ENCODE measurements at regions not wholly inside any gene's neighbourhood (a gene's known extent, or its start where the extent isn't known, plus 50 kb on each side); places are given as distances from the start of the nearest gene placed in this dataset.
"Not testable (repeated sequence)": the region's sequence is repeated elsewhere in the genome, so short reads cannot be mapped to it uniquely, and the experiment has no call there.

- no peaks in the 10 kb centered on the region for H3K36me3 Mint-ChIP-seq (ENCODE audit: low read depth)
- ATAC-seq (replicated peaks): peak; percentile 89
- H3K27ac Mint-ChIP-seq: peak overlapping the region; percentile 67
- peaks cover 8% of the 10 kb centered on the region for H3K9me3 Mint-ChIP-seq
- H3K4me3 Mint-ChIP-seq: no peak overlapping the region
- peaks cover 15% of the 10 kb centered on the region for H3K27me3 Mint-ChIP-seq
- peaks cover 4% of the 10 kb centered on the region for H3K4me1 Mint-ChIP-seq
Observed at GRCh38 chr4:154164931-154165839, 326.4 kb downstream of the DCHS2 start.

GRCh38 chr4:154160519-154161301 lies 330.9 kb downstream of the DCHS2 start:
- Mint-ChIP-seq H3K27ac (no peak overlapping the region), H3K4me3 (no peak overlapping the region), H3K36me3 (ENCODE audit: low read depth) (no peaks in the 10 kb centered on the region), H3K4me1 (peaks cover 4% of the 10 kb centered on the region), H3K9me3 (peaks cover 4% of the 10 kb centered on the region), H3K27me3 (peaks cover 25% of the 10 kb centered on the region)
- ATAC-seq (replicated peaks): no peak

GRCh38 chr4:154158361-154159155 lies 333.0 kb downstream of the DCHS2 start:
- Mint-ChIP-seq H3K27me3 (peaks cover 21% of the 10 kb centered on the region), H3K27ac (no peak overlapping the region), H3K36me3 (ENCODE audit: low read depth) (no peaks in the 10 kb centered on the region), H3K4me1 (no peaks in the 10 kb centered on the region), H3K9me3 (no peaks in the 10 kb centered on the region), H3K4me3 (no peak overlapping the region)
- ATAC-seq (replicated peaks): no peak

- H3K36me3 Mint-ChIP-seq (ENCODE audit: low read depth): no peaks in the 10 kb centered on the region
- no peaks in the 10 kb centered on the region for H3K4me1 Mint-ChIP-seq
Observed at GRCh38 chr4:154152546-154152945, 339.1 kb downstream of the DCHS2 start.

GRCh38 chr4:154149236-154149635 lies 342.4 kb downstream of the DCHS2 start:
- H3K4me1 Mint-ChIP-seq; ATAC-seq (replicated peaks); H3K9me3 Mint-ChIP-seq; H3K27ac Mint-ChIP-seq; H3K36me3 Mint-ChIP-seq (ENCODE audit: low read depth); H3K4me3 Mint-ChIP-seq; H3K27me3 Mint-ChIP-seq: not testable (repeated sequence)

More at GRCh38 chr4:154152546-154152945, 339.1 kb downstream of the DCHS2 start:
- Mint-ChIP-seq H3K4me3 (no peak overlapping the region), H3K27ac (no peak overlapping the region), H3K9me3 (no peaks in the 10 kb centered on the region), H3K27me3 (peaks cover 2% of the 10 kb centered on the region)
- no peak for ATAC-seq (replicated peaks)

DNA sequence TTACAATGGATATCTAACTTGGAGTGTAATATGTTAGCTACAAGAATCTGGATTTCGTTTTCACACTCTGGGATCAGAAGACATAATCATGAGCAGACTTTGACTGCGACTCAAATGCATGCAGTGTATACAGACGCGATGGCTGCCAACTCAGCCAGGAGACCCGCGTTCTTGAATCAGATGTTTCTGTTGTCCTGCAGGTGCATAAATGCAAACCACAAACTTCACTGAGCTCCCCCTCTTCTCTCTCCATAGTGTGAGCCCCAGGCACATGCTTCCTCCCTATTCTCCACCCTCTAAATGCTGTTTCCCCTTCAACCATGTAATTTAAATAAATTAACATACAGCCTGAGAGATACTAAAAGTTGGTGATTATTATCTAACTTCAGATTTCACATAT lies 347.9 kb downstream of the DCHS2 start:
- H3K4me1 Mint-ChIP-seq: no peaks in the 10 kb centered on the region
- H3K36me3 Mint-ChIP-seq (ENCODE audit: low read depth): no peaks in the 10 kb centered on the region
- no peak overlapping the region for H3K27ac Mint-ChIP-seq
- ATAC-seq (replicated peaks): no peak
- no peaks in the 10 kb centered on the region for H3K27me3 Mint-ChIP-seq
- H3K9me3 Mint-ChIP-seq: no peaks in the 10 kb centered on the region
- H3K4me3 Mint-ChIP-seq: no peak overlapping the region

- Mint-ChIP-seq H3K9me3 (no peaks in the 10 kb centered on the region), H3K36me3 (ENCODE audit: low read depth) (no peaks in the 10 kb centered on the region), H3K27ac (no peak overlapping the region), H3K4me3 (no peak overlapping the region), H3K4me1 (no peaks in the 10 kb centered on the region), H3K27me3 (no peaks in the 10 kb centered on the region)
- ATAC-seq (replicated peaks): no peak
Observed at GRCh38 chr4:154142664-154143063, 348.9 kb downstream of the DCHS2 start.

DNA sequence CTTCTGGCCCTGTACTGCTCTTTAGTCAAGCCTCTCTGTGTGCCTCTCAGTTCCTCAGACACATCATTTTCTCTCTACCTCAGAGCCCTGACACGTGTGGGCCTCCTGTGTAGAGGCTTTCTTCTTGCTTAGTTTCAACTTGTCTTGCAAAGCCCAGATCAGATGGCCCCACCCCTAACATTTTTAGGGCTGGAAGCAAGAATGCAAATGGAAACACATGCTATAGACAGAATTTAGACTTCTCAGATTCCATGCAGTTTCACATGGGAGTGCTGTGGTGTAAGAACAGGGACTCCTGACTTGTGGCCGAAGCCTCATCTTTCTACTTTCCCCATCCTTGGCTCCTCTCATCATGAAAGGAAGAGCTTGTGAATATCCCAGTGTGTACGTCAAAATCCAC lies 350.7 kb downstream of the DCHS2 start:
- no peak for ATAC-seq (replicated peaks)
- H3K27me3 Mint-ChIP-seq: no peaks in the 10 kb centered on the region
- H3K4me3 Mint-ChIP-seq: no peak overlapping the region
- no peak overlapping the region for H3K27ac Mint-ChIP-seq
- H3K36me3 Mint-ChIP-seq (ENCODE audit: low read depth): no peaks in the 10 kb centered on the region
- no peaks in the 10 kb centered on the region for H3K9me3 Mint-ChIP-seq
- H3K4me1 Mint-ChIP-seq: no peaks in the 10 kb centered on the region

- H3K4me3 Mint-ChIP-seq: no peak overlapping the region
- H3K4me1 Mint-ChIP-seq: no peaks in the 10 kb centered on the region
- no peak overlapping the region for H3K27ac Mint-ChIP-seq
- H3K27me3 Mint-ChIP-seq: no peaks in the 10 kb centered on the region
- no peaks in the 10 kb centered on the region for H3K36me3 Mint-ChIP-seq (ENCODE audit: low read depth)
- no peak for ATAC-seq (replicated peaks)
- H3K9me3 Mint-ChIP-seq: no peaks in the 10 kb centered on the region
Observed at GRCh38 chr4:154137320-154137905, 348.5 kb upstream of the SFRP2 start.

- ATAC-seq (replicated peaks): no peak
- Mint-ChIP-seq H3K27me3 (no peaks in the 10 kb centered on the region), H3K27ac (no peak overlapping the region), H3K9me3 (no peaks in the 10 kb centered on the region), H3K4me3 (no peak overlapping the region), H3K36me3 (ENCODE audit: low read depth) (no peaks in the 10 kb centered on the region), H3K4me1 (no peaks in the 10 kb centered on the region)
Observed at GRCh38 chr4:154135576-154135975, 346.7 kb upstream of the SFRP2 start.

GRCh38 chr4:154132406-154132805 lies 343.5 kb upstream of the SFRP2 start:
- Mint-ChIP-seq H3K36me3 (ENCODE audit: low read depth) (no peaks in the 10 kb centered on the region), H3K4me3 (no peak overlapping the region), H3K27me3 (peaks cover 13% of the 10 kb centered on the region), H3K27ac (no peak overlapping the region), H3K4me1 (no peaks in the 10 kb centered on the region), H3K9me3 (no peaks in the 10 kb centered on the region)
- ATAC-seq (replicated peaks): no peak

DNA sequence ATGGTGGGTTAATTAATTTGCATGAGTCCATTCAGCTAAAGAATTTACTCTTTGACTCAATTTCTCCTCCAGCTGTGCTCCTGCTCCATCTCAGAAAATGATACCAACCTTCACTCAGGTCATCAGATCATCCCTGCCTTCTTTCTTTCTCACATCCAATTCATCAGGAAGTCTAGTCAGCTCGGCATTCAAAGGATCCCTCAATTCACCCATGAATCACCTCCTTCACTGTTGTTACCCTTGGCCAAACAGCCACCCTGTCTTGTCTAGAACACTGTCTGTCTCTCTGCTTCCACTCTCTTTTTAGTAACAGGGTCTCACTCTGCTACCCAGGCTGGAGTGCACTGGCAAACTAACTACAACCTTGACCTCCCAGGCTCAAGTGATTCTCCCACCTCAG lies 337.4 kb upstream of the SFRP2 start:
- Mint-ChIP-seq H3K9me3 (no peaks in the 10 kb centered on the region), H3K4me1 (no peaks in the 10 kb centered on the region), H3K36me3 (ENCODE audit: low read depth) (no peaks in the 10 kb centered on the region), H3K4me3 (no peak overlapping the region), H3K27me3 (peaks cover 26% of the 10 kb centered on the region), H3K27ac (no peak overlapping the region)
- no peak for ATAC-seq (replicated peaks)

GRCh38 chr4:154125340-154125739 lies 336.5 kb upstream of the SFRP2 start:
- H3K4me1 Mint-ChIP-seq: no peaks in the 10 kb centered on the region
- no peak overlapping the region for H3K27ac Mint-ChIP-seq
- ATAC-seq (replicated peaks): no peak
- H3K9me3 Mint-ChIP-seq: no peaks in the 10 kb centered on the region
- H3K4me3 Mint-ChIP-seq: no peak overlapping the region
- no peaks in the 10 kb centered on the region for H3K36me3 Mint-ChIP-seq (ENCODE audit: low read depth)
- H3K27me3 Mint-ChIP-seq: peaks cover 26% of the 10 kb centered on the region
